ENCODE measurements at regions not wholly inside any gene's neighbourhood (a gene's known extent, or its start where the extent isn't known, plus 50 kb on each side); places are given as distances from the start of the nearest gene placed in this dataset.

DNA sequence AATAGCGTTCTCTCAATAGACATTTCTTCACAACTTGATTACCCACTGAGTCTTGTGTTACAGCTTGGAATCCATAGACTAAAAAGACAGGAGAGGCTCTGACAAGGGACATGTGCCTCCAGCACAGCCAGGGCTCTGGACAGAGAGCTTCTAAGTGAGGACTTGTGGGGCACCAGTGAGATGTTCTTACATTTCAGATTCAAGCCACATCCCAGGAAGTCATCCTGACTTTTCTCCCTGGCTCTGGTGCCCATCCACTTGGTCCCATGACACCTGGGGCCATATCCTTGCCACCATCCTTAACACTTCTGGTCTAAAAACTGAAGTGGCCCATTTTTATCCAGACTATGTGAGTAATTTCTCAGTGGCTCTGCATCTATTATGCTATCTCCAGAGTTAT, 440.1 kb downstream of the TCERG1L start:
- Histone ChIP-seq H3K27me3 (replicated peaks in 2 of 5; ENCODE audit: control insufficient read depth in 4 of 5, insufficient read depth in 5 of 5, low read length in 4 of 5) (peaks cover 0 to 4% (median 1%) of the 10 kb centered on the region in 5 experiments), H3K9me3 (ENCODE audit: control extremely low read depth in 1 of 5, control insufficient read depth in 4 of 5, insufficient read depth in 2 of 5, low read depth in 1 of 5, low read length in 4 of 5) (peaks cover 0 to 2% (median 0%) of the 10 kb centered on the region in 5 experiments), H3K4me1 (ENCODE audit: control extremely low read depth in 1 of 4, control insufficient read depth in 4 of 4, insufficient read depth in 4 of 4, low read length in 3 of 4) (no peaks in the 10 kb centered on the region), H3K4me3 (ENCODE audit: control insufficient read depth in 1 of 7, extremely low read depth in 1 of 7, insufficient read depth in 4 of 7, low read depth in 2 of 7, low read length in 6 of 7) (no peak overlapping the region), H3K36me3 (ENCODE audit: control insufficient read depth in 4 of 4, insufficient read depth in 4 of 4, low read length in 3 of 4) (no peaks in the 10 kb centered on the region), H3K27ac (ENCODE audit: insufficient read depth in 1 of 2, low read depth in 1 of 2, low read length in 2 of 2, poor library complexity in 1 of 2, severe bottlenecking in 2 of 2) (no peak overlapping the region)
- no CpG with 5 or more reads among the region's 1 CpG for WGBS (ENCODE audit: insufficient coverage)
- ChIA-PET CTCF (no interaction called here), POLR2A (no interaction called here)
- no peak for DNase-seq

GRCh38 chr10:130873636-130874035, 437.9 kb downstream of the TCERG1L start:
- Histone ChIP-seq H3K4me3 (ENCODE audit: control insufficient read depth in 1 of 7, extremely low read depth in 1 of 7, insufficient read depth in 4 of 7, low read depth in 2 of 7, low read length in 6 of 7) (no peak overlapping the region), H3K9me3 (ENCODE audit: control extremely low read depth in 1 of 5, control insufficient read depth in 4 of 5, insufficient read depth in 2 of 5, low read depth in 1 of 5, low read length in 4 of 5) (peaks cover 0 to 2% (median 0%) of the 10 kb centered on the region in 5 experiments), H3K36me3 (ENCODE audit: control insufficient read depth in 4 of 4, insufficient read depth in 4 of 4, low read length in 3 of 4) (no peaks in the 10 kb centered on the region), H3K27me3 (replicated peaks in 2 of 5; ENCODE audit: control insufficient read depth in 4 of 5, insufficient read depth in 5 of 5, low read length in 4 of 5) (peaks cover 0 to 3% (median 0%) of the 10 kb centered on the region in 5 experiments), H3K4me1 (ENCODE audit: control extremely low read depth in 1 of 4, control insufficient read depth in 4 of 4, insufficient read depth in 4 of 4, low read length in 3 of 4) (no peaks in the 10 kb centered on the region), H3K27ac (ENCODE audit: insufficient read depth in 1 of 2, low read depth in 1 of 2, low read length in 2 of 2, poor library complexity in 1 of 2, severe bottlenecking in 2 of 2) (no peak overlapping the region)
- no peak for DNase-seq
- ChIA-PET POLR2A (no interaction called here), CTCF (no interaction called here)
- WGBS (ENCODE audit: insufficient coverage), result 83% methylated on average over 1 of the region's 1 CpG

- WGBS (ENCODE audit: insufficient coverage), result no CpG with 5 or more reads among the region's 2 CpGs
- DNase-seq, result no peak
- peaks cover 0 to 2% (median 0%) of the 10 kb centered on the region in 5 experiments for H3K9me3 ChIP-seq (ENCODE audit: control extremely low read depth in 1 of 5, control insufficient read depth in 4 of 5, insufficient read depth in 2 of 5, low read depth in 1 of 5, low read length in 4 of 5)
- no peak overlapping the region for H3K4me3 ChIP-seq (ENCODE audit: control insufficient read depth in 1 of 7, extremely low read depth in 1 of 7, insufficient read depth in 4 of 7, low read depth in 2 of 7, low read length in 6 of 7)
- ChIA-PET POLR2A (no interaction called here), CTCF (no interaction called here)
- H3K36me3 ChIP-seq (ENCODE audit: control insufficient read depth in 4 of 4, insufficient read depth in 4 of 4, low read length in 3 of 4), result no peaks in the 10 kb centered on the region
- peaks cover 0 to 3% (median 0%) of the 10 kb centered on the region in 5 experiments for H3K27me3 ChIP-seq (replicated peaks in 2 of 5; ENCODE audit: control insufficient read depth in 4 of 5, insufficient read depth in 5 of 5, low read length in 4 of 5)
- H3K4me1 ChIP-seq (ENCODE audit: control extremely low read depth in 1 of 4, control insufficient read depth in 4 of 4, insufficient read depth in 4 of 4, low read length in 3 of 4), result no peaks in the 10 kb centered on the region
- H3K27ac ChIP-seq (ENCODE audit: insufficient read depth in 1 of 2, low read depth in 1 of 2, low read length in 2 of 2, poor library complexity in 1 of 2, severe bottlenecking in 2 of 2), result no peak overlapping the region
These were observed 436.4 kb downstream of the TCERG1L start for GRCh38 chr10:130875116-130875515.

- no peak for DNase-seq
These were observed 435.5 kb downstream of the TCERG1L start for GRCh38 chr10:130875897-130876472.

DNA sequence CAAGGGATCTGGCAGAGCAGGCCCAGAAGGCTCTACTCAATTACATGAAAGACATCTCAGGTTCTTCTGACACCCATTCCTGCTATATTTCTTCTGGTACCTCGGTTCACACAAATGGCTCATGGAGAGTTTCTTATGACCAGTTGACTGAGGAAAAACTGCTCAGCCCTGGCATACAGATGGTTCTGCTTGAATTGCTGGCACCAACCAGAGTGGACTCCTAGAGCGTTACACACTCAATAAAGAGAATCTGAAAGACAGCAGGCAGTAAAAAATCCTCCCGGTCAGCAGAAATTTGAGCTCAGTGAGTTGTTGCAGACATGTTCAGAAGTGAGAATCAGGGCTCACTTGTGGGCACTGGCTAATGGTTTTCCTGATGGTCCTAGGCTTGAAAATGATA, 434.4 kb downstream of the TCERG1L start:
- ChIA-PET CTCF (no interaction called here), POLR2A (no interaction called here)
- Histone ChIP-seq H3K4me3 (ENCODE audit: control insufficient read depth in 1 of 7, extremely low read depth in 1 of 7, insufficient read depth in 4 of 7, low read depth in 2 of 7, low read length in 6 of 7) (no peak overlapping the region), H3K9me3 (ENCODE audit: control extremely low read depth in 1 of 5, control insufficient read depth in 4 of 5, insufficient read depth in 2 of 5, low read depth in 1 of 5, low read length in 4 of 5) (peaks cover 0 to 2% (median 0%) of the 10 kb centered on the region in 5 experiments), H3K27ac (ENCODE audit: insufficient read depth in 1 of 2, low read depth in 1 of 2, low read length in 2 of 2, poor library complexity in 1 of 2, severe bottlenecking in 2 of 2) (no peak overlapping the region), H3K4me1 (ENCODE audit: control extremely low read depth in 1 of 4, control insufficient read depth in 4 of 4, insufficient read depth in 4 of 4, low read length in 3 of 4) (no peaks in the 10 kb centered on the region), H3K36me3 (ENCODE audit: control insufficient read depth in 4 of 4, insufficient read depth in 4 of 4, low read length in 3 of 4) (no peaks in the 10 kb centered on the region), H3K27me3 (replicated peaks in 2 of 5; ENCODE audit: control insufficient read depth in 4 of 5, insufficient read depth in 5 of 5, low read length in 4 of 5) (peaks cover 0 to 3% (median 0%) of the 10 kb centered on the region in 5 experiments)
- DNase-seq, result no peak
- 89% methylated on average over 3 of the region's 3 CpGs for WGBS (ENCODE audit: insufficient coverage)

More at GRCh38 chr10:130875897-130876472, 435.5 kb downstream of the TCERG1L start:
- no peaks in the 10 kb centered on the region for H3K4me1 ChIP-seq (ENCODE audit: control extremely low read depth in 1 of 4, control insufficient read depth in 4 of 4, insufficient read depth in 4 of 4, low read length in 3 of 4)
- peaks cover 0 to 3% (median 0%) of the 10 kb centered on the region in 5 experiments for H3K27me3 ChIP-seq (replicated peaks in 2 of 5; ENCODE audit: control insufficient read depth in 4 of 5, insufficient read depth in 5 of 5, low read length in 4 of 5)
- 94% methylated on average over 4 of the region's 7 CpGs for WGBS (ENCODE audit: insufficient coverage)
- ChIA-PET CTCF (no interaction called here), POLR2A (no interaction called here)
- H3K9me3 ChIP-seq (ENCODE audit: control extremely low read depth in 1 of 5, control insufficient read depth in 4 of 5, insufficient read depth in 2 of 5, low read depth in 1 of 5, low read length in 4 of 5), result peaks cover 0 to 2% (median 0%) of the 10 kb centered on the region in 5 experiments
- no peaks in the 10 kb centered on the region for H3K36me3 ChIP-seq (ENCODE audit: control insufficient read depth in 4 of 4, insufficient read depth in 4 of 4, low read length in 3 of 4)
- no peak overlapping the region for H3K27ac ChIP-seq (ENCODE audit: insufficient read depth in 1 of 2, low read depth in 1 of 2, low read length in 2 of 2, poor library complexity in 1 of 2, severe bottlenecking in 2 of 2)
- H3K4me3 ChIP-seq (ENCODE audit: control insufficient read depth in 1 of 7, extremely low read depth in 1 of 7, insufficient read depth in 4 of 7, low read depth in 2 of 7, low read length in 6 of 7), result no peak overlapping the region

- no peaks in the 10 kb centered on the region for H3K36me3 ChIP-seq (ENCODE audit: control insufficient read depth in 4 of 4, insufficient read depth in 4 of 4, low read length in 3 of 4)
- peaks cover 0 to 5% (median 0%) of the 10 kb centered on the region in 5 experiments for H3K27me3 ChIP-seq (replicated peaks in 2 of 5; ENCODE audit: control insufficient read depth in 4 of 5, insufficient read depth in 5 of 5, low read length in 4 of 5)
- H3K4me1 ChIP-seq (ENCODE audit: control extremely low read depth in 1 of 4, control insufficient read depth in 4 of 4, insufficient read depth in 4 of 4, low read length in 3 of 4), result no peaks in the 10 kb centered on the region
- no peak overlapping the region for H3K4me3 ChIP-seq (ENCODE audit: control insufficient read depth in 1 of 7, extremely low read depth in 1 of 7, insufficient read depth in 4 of 7, low read depth in 2 of 7, low read length in 6 of 7)
- no peaks in the 10 kb centered on the region for H3K9me3 ChIP-seq (ENCODE audit: control extremely low read depth in 1 of 5, control insufficient read depth in 4 of 5, insufficient read depth in 2 of 5, low read depth in 1 of 5, low read length in 4 of 5)
- ChIA-PET CTCF (no interaction called here), POLR2A (no interaction called here)
- H3K27ac ChIP-seq (ENCODE audit: insufficient read depth in 1 of 2, low read depth in 1 of 2, low read length in 2 of 2, poor library complexity in 1 of 2, severe bottlenecking in 2 of 2), result no peak overlapping the region
- WGBS (ENCODE audit: insufficient coverage), result 100% methylated on average over 1 of the region's 1 CpG
- DNase-seq, result no peak
These were observed 433.4 kb downstream of the TCERG1L start for GRCh38 chr10:130878131-130878530.

- no peaks in the 10 kb centered on the region for H3K9me3 ChIP-seq (ENCODE audit: control extremely low read depth in 1 of 5, control insufficient read depth in 4 of 5, insufficient read depth in 2 of 5, low read depth in 1 of 5, low read length in 4 of 5)
- no peak overlapping the region for H3K4me3 ChIP-seq (ENCODE audit: control insufficient read depth in 1 of 7, extremely low read depth in 1 of 7, insufficient read depth in 4 of 7, low read depth in 2 of 7, low read length in 6 of 7)
- no peak overlapping the region for H3K27ac ChIP-seq (ENCODE audit: insufficient read depth in 1 of 2, low read depth in 1 of 2, low read length in 2 of 2, poor library complexity in 1 of 2, severe bottlenecking in 2 of 2)
- POLR2A ChIA-PET, result no interaction called here
- CTCF ChIA-PET, result no interaction called here
- no peak for DNase-seq
- H3K4me1 ChIP-seq (ENCODE audit: control extremely low read depth in 1 of 4, control insufficient read depth in 4 of 4, insufficient read depth in 4 of 4, low read length in 3 of 4), result no peaks in the 10 kb centered on the region
- peaks cover 2 to 35% (median 5%) of the 10 kb centered on the region in 5 experiments for H3K27me3 ChIP-seq (replicated peaks in 2 of 5; ENCODE audit: control insufficient read depth in 4 of 5, insufficient read depth in 5 of 5, low read length in 4 of 5)
- H3K36me3 ChIP-seq (ENCODE audit: control insufficient read depth in 4 of 4, insufficient read depth in 4 of 4, low read length in 3 of 4), result no peaks in the 10 kb centered on the region
- 97% methylated on average over 3 of the region's 3 CpGs for WGBS (ENCODE audit: insufficient coverage)
These were observed 428.6 kb downstream of the TCERG1L start for GRCh38 chr10:130882906-130883305.
